ENCODE measurements at regions not wholly inside any gene's neighbourhood (a gene's known extent, or its start where the extent isn't known, plus 50 kb on each side); places are given as distances from the start of the nearest gene placed in this dataset.
"Not testable (repeated sequence)": the region's sequence is repeated elsewhere in the genome, so short reads cannot be mapped to it uniquely, and the experiment has no call there.

DNA sequence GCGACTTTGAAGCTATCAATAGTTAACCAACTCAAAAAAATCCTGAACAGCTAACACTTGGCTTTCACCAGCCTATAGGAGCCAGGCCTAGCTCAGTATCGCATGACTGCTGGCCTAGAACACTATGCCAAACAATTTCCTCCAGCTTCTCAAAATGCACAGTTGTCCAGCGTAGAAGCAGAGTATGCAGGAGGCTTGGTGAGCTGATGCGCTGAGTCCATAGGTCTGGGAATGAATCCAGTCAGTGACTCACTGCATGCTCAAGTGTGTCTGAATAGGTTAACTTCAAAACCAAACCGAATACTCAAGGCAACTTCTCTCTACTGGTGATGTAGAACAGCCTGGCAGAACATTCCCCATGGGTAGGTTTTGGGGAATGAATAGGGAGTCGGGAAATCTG lies 201.8 kb upstream of the IRF2BP2 start:
- TF ChIP-seq CTCF (IDR thresholded peaks at IDR 0.05); EZH2 (IDR thresholded peaks at IDR 0.05; ENCODE audit: borderline replicate concordance, insufficient read depth, low read depth, low read length, poor library complexity, severe bottlenecking): not testable (repeated sequence)
